Sciatic nerve (tissue), 2 donors: ENCODE measurements at regions not wholly inside any gene's neighbourhood (a gene's known extent, or its start where the extent isn't known, plus 50 kb on each side); places are given as distances from the start of the nearest gene placed in this dataset.
A peak's percentile ranks its signal among the peaks of the same experiment; 100 is the strongest.

Experiments used
- ATAC-seq: fragments of 200-7000 bp; cut with Tn5 transposase; one replicate; pipeline ENCODE4 v1.9.1; 2020; ENCODE audit warnings: mild to moderate bottlenecking, moderate library complexity
- DNase-seq: peaks from one replicate; pipeline ENCODE4 v3.0.0-alpha.2; 2020; ENCODE audit warnings: low spot score
- intact Hi-C: fragments of 100-400 bp; cut with DNase I; formaldehyde crosslinking; loops from one replicate; pipeline ENCODE4 v1.14.2; 2022
- donor health status: DM: no; HTN: no; CAD: no.
- donor health status: DM: no; HTN: no; CAD: no.

DNA sequence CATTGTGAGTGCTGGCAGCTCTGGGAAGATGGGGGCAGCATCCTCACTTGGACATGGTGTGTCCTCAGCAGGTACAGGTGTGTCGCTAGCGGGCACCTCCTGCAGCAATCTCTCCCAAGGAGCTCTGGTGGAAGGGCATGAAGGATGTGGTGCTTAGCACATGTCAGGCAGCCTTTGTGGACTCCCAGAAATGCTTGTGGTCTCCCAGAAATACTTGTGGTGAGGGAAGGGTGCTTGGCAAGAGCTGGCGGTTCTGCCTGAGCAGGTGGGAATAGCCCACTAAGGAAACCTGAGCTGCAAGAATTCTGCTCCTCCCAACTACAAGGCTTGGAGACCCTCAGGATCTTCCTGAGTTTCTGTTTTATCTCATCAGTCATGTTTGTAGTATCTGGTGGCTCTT, 371.6 kb downstream of the PRDM2 start:
- ATAC-seq (no peak), DNase-seq (no peak)
- intact Hi-C loops, result no loop called here

DNA sequence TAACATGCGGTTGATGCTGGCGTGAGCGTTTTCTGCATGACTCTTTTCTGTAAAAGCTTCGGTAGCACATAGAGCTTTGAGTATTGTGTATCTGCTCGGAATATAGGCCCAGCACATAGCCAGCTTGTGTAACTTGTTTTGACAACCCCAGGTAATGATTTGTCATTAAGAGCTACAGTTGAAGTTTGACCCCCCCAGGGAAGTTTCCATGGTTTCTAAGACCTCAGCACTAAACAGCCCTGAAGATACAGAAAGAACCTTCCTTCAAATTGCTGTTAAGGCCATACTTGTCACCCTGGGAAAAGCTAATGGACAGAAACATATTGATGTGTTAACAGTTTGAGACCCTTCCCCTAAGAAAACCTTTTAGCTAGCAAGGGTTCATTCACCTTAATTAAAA, 380.7 kb downstream of the PRDM2 start:
- ATAC-seq (no peak), DNase-seq (no peak)
- intact Hi-C loops, result no loop called here

DNA sequence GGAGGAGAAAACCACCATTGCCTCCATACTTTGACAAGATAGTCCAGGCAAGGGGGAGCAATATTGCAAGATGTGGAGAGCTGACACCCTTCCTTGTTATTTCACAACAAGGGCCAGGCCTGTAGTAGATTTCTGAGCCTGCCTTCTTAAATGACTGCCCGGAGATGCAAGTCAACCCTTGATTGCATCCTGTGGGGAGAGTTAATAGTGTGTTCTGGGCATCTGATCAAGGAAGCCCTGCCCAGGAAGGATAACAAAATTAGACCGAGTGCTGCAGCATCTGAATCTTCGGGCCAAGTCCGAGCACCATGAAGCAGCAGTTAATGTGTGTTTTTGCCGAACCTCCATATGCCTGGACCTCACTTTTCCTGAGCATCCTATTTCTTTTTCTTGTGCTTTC, 382.3 kb downstream of the PRDM2 start:
- DNase-seq (no peak), ATAC-seq (no peak)
- intact Hi-C loops, result no loop called here

DNA sequence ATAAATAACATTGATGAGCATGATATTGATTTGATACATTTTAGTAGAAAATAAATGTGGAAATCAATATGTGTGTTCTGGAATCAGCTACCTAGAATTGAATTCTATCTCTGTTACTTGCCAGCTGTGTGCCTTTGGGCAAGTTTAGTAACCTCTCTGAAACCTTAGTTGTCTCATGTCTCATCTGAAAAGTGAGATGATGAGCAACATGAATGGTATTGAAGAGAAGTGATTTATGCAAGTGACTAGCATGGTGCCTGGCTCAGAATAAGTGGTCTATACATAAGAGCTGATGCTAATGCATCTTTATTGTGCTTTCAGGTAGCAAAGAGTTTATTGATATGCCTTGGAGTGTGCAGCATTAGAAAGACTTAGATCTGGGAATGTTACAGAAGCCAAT, 383.3 kb downstream of the PRDM2 start:
- DNase-seq (no peak), ATAC-seq (no peak)
- intact Hi-C loops, result no loop called here

DNA sequence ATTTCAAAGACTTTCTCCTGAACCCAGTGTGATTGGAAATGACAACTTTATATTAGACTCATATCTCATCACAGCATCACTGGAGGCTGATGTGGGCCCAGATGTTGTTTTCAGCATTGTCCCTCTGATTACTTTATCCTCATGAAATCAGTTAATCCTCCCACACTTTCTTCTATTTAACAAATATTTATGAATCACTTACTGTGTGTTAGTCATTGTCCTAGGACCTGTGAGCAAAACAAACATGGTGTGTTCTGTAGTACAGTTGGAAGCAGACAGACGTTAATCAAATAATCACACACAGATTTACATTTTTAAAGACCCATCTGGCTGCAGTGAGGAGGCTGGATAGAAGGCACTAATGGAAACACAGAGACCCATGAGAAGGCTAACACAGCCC, 383.7 kb downstream of the PRDM2 start:
- intact Hi-C loops, result no loop called here
- DNase-seq (no peak), ATAC-seq (no peak)

DNA sequence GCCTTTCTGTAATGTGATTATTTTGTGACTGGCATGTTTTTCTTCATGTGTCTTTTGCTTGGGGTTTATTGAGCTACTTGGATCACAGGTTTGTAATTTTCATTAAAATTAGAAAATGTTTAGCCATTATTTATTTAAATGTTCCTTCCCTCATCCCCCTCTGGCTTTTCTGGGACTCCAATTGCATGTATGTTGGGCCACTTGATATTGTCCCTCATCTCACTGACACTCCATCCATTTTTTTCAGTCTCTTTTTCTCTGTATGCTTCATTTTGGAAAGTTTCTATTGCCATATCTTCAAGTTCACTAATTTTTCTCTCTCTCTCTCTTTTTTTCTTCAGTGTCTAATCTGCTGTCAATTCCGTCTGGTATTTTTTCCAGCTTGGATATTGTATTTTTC, 390.1 kb downstream of the PRDM2 start:
- intact Hi-C loops, result no loop called here
- ATAC-seq (no peak), DNase-seq (no peak)

DNA sequence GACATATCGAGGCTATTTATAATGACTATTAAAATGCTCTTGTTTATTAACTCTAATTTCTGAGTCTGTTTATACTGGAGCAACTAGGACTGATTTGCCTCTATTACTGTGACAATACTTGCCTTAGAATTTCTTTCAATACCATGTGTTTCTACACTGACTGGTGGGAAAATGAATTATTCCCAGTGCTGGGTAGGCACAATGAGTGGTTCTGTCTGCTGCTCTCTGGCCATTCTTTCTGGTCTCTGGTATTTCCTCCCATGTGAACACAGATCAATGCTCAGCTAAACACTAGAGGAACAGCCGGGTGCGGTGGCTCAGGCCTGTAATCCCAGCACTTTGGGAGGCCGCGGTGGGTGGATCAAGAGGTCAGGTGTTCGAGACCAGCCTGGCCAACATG, 390.5 kb downstream of the PRDM2 start:
- intact Hi-C loops, result no loop called here
- DNase-seq (no peak), ATAC-seq (no peak)

DNA sequence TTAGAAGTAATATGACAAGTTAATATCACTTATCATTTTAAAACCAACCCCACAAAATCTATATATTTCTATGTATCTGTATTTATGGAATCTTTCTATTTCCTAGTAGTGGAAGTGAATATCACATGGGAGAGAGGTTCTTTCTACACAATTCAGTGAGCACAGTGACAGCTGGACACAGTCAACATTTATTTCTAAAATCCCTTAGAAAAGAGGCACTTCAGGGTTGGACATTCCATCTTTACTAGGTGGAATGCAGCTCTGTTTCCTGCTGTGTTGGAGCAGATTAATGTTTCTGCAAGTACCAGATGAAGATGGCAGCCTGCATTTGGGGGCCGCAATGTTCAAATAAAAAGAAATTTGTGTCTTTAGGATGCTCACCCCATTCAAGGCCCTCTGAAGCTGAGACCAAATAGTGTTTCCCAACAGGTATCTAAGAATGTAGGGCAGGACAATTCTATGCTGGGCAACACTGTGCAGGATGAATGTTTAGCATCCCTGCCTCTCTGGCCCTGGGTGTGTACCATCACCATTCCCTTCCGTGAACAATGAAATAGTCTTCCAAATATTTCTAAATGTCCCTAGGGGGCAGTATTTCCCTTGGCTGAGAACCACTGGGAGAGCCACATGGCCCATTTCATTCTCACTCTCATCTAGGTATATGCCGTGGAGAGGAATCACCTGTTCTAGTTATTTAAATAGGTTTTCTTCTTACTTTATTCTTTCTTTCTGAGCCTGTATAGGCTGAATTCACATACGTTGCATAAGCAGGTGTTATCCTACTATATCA, 394.8 kb downstream of the PRDM2 start:
- intact Hi-C loops, result no loop called here
- no peak for DNase-seq
- ATAC-seq, result no peak

DNA sequence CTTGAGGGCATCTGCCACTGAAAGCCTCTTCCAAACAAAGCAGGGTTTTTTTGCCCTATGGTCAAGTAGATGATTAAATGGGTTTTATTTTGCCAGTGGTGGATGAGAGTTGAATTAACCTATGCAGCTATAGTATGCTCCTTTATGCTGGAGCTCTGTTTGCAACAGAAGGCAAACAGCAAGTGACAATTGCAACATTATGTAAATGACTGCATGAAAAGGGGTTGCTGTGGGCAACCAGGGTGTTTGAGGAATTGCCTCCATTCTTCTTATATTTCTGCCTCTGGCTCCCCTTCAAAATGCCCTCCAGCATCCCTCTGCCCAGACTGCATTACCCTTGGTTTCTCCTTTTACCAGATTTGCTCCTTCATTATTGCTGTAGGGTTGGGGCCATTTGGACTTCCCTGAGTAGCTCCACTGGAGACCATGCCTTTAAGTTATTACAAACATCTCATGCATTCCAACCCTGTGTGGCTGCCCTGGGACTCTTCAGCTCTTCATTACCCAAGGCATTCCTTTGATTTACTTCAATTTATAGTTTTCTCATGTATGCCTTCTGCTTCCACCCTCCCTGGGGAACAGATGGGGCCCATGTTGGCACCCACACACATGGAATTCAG, 398.4 kb downstream of the PRDM2 start:
- DNase-seq (no peak), ATAC-seq (no peak)
- intact Hi-C loops, result no loop called here

DNA sequence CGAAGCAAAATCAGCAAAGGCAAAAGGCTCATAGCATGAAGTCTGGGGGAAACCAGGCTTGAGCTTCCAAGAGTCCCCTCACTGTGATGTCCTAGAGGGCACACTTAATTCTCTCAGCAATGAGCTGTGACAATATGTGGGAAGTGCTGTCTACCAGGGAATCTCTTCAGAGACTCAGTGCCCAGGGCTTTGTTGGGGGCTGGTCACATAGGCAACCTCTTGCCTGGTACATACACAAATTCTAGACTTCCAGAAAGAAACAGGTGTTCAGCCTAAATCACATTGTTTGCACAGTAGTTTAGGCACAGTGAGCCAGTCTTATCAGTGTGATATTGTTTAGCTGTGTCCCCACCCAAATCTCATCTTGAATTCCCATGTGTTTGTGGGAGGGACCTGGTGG, 400.5 kb downstream of the PRDM2 start:
- ATAC-seq (no peak), DNase-seq (no peak)
- intact Hi-C loops, result no loop called here

DNA sequence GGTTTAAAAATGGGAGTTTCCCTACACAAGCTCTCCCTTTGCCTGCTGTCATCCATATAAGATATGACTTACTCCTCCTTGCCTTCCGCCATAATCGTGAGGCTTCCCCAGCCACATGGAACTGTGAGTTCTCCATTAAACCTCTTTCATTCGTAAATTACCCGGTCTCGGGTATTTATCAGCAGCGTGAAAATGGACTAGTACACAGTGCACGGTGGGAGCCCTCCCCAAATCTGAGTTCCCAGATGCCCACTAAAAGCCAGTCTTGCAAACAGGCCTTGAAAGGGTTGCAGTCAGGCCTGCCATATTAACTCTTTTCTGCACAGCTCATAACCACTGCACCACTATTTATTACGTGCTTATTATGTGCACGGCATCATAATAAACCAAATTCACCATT, 400.9 kb downstream of the PRDM2 start:
- no peak for DNase-seq
- intact Hi-C loops, result no loop called here
- no peak for ATAC-seq

DNA sequence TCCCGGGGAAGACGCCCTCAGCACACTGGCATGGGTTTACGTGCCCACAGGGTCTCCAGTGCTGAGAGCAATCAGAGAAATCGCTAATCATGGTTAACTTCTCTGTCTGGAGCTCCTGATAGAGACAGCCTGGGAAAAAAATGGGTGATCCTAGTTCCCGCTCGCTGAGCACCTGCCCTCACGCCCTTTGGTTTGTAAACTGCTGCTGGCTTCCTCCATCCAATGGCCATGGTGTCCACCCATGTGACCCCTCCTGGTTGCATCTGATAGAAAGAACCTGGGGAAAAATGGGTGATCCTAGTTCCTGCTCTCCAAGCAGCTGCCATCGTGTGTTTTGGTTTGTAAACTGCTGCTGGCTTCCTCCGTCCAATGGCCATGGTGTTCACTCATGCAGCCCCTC, 402.2 kb downstream of the PRDM2 start:
- DNase-seq, result no peak
- intact Hi-C loops, result no loop called here
- ATAC-seq, result no peak

DNA sequence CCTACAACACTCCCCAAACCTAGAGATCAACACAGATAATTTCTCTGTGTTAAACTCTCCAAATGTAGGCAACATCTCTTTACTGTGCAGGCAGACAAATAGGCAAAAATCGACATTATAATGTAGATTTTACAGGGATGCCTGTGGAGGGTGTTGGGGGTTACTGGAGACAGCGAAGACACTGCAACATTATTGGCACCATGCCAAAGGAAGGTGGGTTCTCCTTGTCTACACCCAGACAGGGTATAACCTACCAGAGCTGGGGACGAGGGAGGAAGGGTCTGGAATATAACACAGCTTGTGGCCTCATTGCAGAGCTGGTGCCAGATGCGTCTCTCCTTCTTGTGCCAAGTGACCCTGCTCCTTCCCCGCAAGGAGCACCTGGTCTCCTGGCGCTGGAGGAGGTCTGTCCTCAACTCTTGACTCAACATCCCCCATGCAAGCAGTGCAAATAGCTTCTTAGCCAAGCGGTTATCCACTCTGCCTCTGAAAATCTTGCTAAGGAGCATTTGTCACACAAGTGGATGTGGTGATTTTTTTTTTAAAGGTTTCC, 404.0 kb downstream of the PRDM2 start:
- intact Hi-C loops, result no loop called here
- no peak for DNase-seq
- no peak for ATAC-seq

DNA sequence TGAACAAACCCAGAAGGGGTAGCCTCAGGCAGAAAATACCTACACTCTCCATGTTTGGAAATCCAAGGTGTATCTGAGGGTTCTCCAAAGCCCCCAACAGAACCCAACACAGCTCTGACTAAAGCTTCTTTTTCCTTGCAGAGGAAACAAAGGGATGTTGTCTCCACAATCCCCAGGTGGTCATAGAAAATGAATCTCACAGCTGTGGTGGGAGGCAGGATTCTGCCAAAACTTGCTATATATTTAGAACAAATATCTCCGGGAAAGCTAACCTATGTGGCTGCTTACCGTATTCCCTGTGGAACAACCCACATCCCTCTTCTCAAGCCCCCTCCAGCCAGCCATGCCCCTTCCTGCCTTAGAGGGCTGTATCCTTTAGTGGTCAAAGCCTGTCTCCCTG, 406.1 kb downstream of the PRDM2 start:
- intact Hi-C loops, result no loop called here
- DNase-seq (no peak), ATAC-seq (no peak)

DNA sequence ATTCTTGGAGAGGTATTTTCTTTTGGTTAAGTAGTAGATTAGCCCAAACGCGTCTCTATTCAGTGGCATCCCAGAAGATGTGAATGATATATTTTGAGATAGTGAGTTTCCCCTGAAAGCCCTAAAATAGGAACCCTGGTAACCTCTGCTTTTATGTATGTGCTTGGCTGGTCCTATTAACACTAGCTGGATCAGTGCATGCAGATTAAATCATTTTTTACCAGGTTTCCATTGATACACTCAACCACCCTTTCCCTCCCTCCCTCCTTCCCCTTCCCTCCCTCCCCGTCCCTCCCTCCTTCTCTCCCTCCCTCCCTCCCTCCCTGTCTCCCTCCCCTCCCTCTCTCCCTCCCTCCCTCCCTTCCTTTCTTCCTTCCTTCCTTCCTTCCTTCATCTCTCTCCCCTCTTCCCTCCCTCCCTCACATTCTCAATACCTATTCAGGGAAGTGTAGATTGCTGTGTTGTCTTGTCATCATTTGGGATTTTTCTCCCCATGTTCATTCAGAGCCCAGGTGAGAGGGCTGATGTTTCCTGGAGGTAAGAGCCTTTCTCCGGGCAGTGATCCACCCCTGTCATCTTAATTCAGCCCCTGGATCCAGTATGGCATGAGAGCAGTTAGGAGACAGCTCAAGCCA, 406.8 kb downstream of the PRDM2 start:
- no peak for ATAC-seq
- intact Hi-C loops, result no loop called here
- DNase-seq, result no peak

DNA sequence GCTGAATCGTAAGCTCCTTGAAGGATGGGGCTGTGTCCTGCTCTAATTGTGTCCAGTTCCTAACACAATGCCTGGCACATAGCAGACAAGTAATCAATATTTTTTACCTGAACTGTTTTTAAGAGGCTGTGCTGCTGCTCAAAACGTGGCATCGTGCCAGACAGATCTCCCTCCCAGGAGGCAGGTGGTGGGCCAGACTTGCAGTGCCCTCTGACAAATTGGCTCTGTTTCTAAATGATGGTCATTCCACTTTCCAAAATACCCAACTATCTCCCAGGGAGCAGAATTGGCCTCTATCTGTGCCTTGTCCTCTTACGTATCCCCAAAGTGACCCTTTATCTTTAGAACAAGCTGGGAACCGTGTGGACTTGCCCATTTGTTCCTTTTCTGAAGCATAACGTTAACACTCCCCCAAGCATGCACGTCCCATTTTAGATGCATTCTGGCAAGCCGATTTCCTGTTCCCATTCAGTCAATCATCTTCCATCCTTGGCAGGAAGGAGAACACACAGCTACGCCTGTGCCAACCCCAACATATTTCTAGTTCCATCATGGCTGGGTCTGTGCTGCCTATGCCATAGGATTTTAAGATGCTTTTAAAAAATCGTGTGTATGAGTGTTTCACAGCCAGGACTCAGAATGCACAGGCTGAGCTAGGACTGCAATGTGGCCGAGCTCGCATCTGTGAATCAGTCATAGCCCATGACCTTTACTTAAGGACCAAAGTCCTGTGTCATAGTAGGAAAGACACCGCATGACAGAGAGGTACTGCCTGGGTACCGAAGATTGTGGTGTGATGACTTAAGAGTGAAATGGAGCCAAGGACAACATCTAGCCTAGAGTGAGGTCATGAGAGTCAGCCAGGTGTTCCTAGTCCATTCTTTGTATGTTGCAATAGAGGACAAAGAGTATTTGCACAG, 408.6 kb downstream of the PRDM2 start:
- DNase-seq (no peak), ATAC-seq (peak; percentile 45)
- intact Hi-C loops, result no loop called here

DNA sequence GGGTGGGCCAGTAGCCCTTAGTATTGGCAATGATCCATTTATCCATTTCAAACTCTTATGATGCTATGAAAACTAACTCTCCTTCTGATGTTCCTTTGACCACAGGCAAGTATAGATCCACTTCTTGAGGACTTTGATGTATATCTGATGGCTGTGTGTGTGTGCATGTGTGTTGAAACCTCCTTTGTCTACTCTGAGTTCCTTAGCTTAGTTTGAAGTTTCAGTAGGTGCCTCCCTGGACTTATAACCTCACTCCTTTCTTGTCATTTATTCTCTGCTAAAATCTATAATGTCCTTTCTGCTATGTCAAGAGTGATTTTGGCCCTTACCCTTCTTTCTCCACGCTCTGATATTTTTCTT, 409.3 kb downstream of the PRDM2 start:
- ATAC-seq, result no peak
- intact Hi-C loops, result no loop called here
- DNase-seq, result no peak

DNA sequence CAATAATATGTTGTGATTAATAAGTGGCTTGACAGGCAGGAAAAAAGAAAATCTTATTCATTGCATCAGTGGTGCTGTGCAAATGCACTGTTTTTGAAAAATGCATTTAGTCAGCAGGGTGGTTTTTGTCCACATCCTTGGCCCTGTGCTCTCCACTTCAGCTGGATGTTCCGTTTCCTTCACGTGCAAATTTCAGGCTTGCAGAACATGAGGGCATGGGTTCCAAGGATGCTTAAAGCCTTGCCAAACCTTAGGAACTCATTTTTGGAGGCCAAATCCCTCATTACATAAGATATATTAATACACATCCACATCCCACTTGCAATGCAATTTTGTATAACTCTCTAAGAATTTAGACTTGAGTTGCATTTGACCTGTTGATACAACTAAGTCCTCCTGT, 410.1 kb downstream of the PRDM2 start:
- DNase-seq (no peak), ATAC-seq (no peak)
- intact Hi-C loops, result no loop called here

DNA sequence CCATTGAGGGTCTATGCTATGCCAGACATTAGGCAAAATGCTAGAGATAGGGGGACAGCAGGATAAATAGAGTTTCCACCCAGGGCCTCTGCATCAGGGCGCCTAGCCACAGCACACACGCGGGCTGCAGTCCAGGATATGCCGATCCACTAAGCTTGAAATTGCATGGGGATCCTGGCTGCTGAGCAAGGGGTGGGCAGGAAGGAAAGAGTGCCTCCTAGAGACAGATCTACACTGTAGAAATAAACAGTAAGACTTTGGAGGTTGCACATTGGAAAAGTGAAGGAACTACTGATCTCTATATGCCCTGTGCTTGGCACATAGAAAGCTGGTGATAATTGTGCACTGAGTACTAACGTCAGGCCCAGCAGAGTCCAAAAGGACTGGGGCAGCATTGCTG, 411.1 kb downstream of the PRDM2 start:
- ATAC-seq, result no peak
- intact Hi-C loops, result no loop called here

More for the DNA sequence above, 411.1 kb downstream of the PRDM2 start:
- no peak for DNase-seq
